Vagina (tissue), 2 donors: ENCODE measurements at regions not wholly inside any gene's neighbourhood (a gene's known extent, or its start where the extent isn't known, plus 50 kb on each side); places are given as distances from the start of the nearest gene placed in this dataset.
"Not testable (repeated sequence)": the region's sequence is repeated elsewhere in the genome, so short reads cannot be mapped to it uniquely, and the experiment has no call there.

ENCODE experiments used
- DNase-seq, 2 donors: peaks; one replicate each; pipeline ENCODE4 v3.0.0-alpha.2; 2017; ENCODE audit errors: extremely low spot score in 2 of 2
- H3K27ac ChIP-seq: fragments of 200-600 bp; sonication (generic); one replicate; pipeline ENCODE4 v1.5.1; 2019
- H3K27me3 ChIP-seq: fragments of 200-600 bp; sonication (generic); one replicate; pipeline ENCODE4 v1.5.1; 2019
- H3K36me3 ChIP-seq, 2 donors: fragments of 200-600 bp; sonication (generic); one replicate each; pipeline ENCODE4 v1.5.1; 2017 to 2019
- H3K4me1 ChIP-seq: fragments of 200-600 bp; sonication (generic); one replicate; pipeline ENCODE4 v1.5.1; 2019
- H3K4me3 ChIP-seq, 2 donors: fragments of 200-600 bp; sonication (generic); 1 replicate in 1 of 2; 2 replicates in 1 of 2; pipeline ENCODE4 v1.5.1; 2016 to 2019
- H3K9me3 ChIP-seq: fragments of 200-600 bp; sonication (generic); one replicate; pipeline ENCODE4 v1.5.1; 2019
- CTCF ChIP-seq, 3 experiments: fragments of 450-650 bp in 2 of 3; fragments of 200-600 bp in 1 of 3; sonication (generic) in 1 of 3; IDR thresholded peaks; one replicate each; pipeline ENCODE4 v1.5.1; 2017 to 2019; ENCODE audit warnings: antibody characterized with exemption in 3 of 3, mild to moderate bottlenecking in 2 of 3, moderate library complexity in 2 of 3
- POLR2A ChIP-seq, 2 donors: fragments of 450-650 bp; IDR thresholded peaks; one replicate each; pipeline ENCODE4 v1.6.1; 2017; ENCODE audit warnings: antibody characterized with exemption in 2 of 2, mild to moderate bottlenecking in 2 of 2, moderate library complexity in 2 of 2
- POLR2AphosphoS5 ChIP-seq, 2 donors: sonication (generic); formaldehyde crosslinking; IDR thresholded peaks; one replicate each; pipeline ENCODE4 v1.9.0; 2017; ENCODE audit warnings: antibody characterized with exemption in 2 of 2, mild to moderate bottlenecking in 2 of 2, low read depth in 1 of 2; ENCODE audit not compliant: insufficient read depth in 1 of 2
- intact Hi-C: fragments of 100-400 bp; cut with DNase I; formaldehyde crosslinking; loops from one replicate; pipeline ENCODE4 v1.15.1; 2023

- Histone ChIP-seq H3K4me3 (no peak overlapping the region), H3K9me3 (no peaks in the 10 kb centered on the region), H3K4me1 (no peaks in the 10 kb centered on the region), H3K27me3 (no peaks in the 10 kb centered on the region), H3K27ac (no peak overlapping the region), H3K36me3 (peaks cover 0 to 6% of the 10 kb centered on the region in 2 donors)
- no peak for DNase-seq
- no peak for TF ChIP-seq POLR2A (IDR thresholded peaks at IDR 0.05)
- intact Hi-C loops, result no loop called here
Measured at GRCh38 chr1:831522-831921, 92.2 kb upstream of the SAMD11 start.

GRCh38 chr1:832136-832535 is 91.6 kb upstream of the SAMD11 start:
- no peaks in the 10 kb centered on the region for H3K4me1 ChIP-seq
- no peaks in the 10 kb centered on the region for H3K27me3 ChIP-seq
- intact Hi-C loops, result no loop called here
- peaks cover 0 to 6% of the 10 kb centered on the region in 2 donors for H3K36me3 ChIP-seq
- H3K9me3 ChIP-seq, result no peaks in the 10 kb centered on the region
- no peak for DNase-seq
- H3K27ac ChIP-seq, result no peak overlapping the region
- no peak overlapping the region for H3K4me3 ChIP-seq
- TF ChIP-seq POLR2A (IDR thresholded peaks at IDR 0.05), result no peak
- TF ChIP-seq CTCF (IDR thresholded peaks at IDR 0.05), result no peak
- TF ChIP-seq POLR2AphosphoS5 (IDR thresholded peaks at IDR 0.05; ENCODE audit: insufficient read depth in 1 of 2, low read depth in 1 of 2), result no peak

GRCh38 chr1:833226-833625 is 90.5 kb upstream of the SAMD11 start:
- H3K4me3 ChIP-seq, H3K27me3 ChIP-seq, H3K9me3 ChIP-seq, intact Hi-C loops, DNase-seq, H3K4me1 ChIP-seq, H3K36me3 ChIP-seq, H3K27ac ChIP-seq: not testable (repeated sequence)

GRCh38 chr1:835509-835908 is 88.2 kb upstream of the SAMD11 start:
- intact Hi-C loops, H3K9me3 ChIP-seq, H3K4me1 ChIP-seq, DNase-seq, H3K36me3 ChIP-seq, H3K27me3 ChIP-seq, H3K4me3 ChIP-seq, H3K27ac ChIP-seq: not testable (repeated sequence)

- H3K9me3 ChIP-seq, H3K36me3 ChIP-seq, H3K4me3 ChIP-seq, H3K27ac ChIP-seq, intact Hi-C loops, DNase-seq, H3K27me3 ChIP-seq, H3K4me1 ChIP-seq: not testable (repeated sequence)
Measured at GRCh38 chr1:837601-838000, 86.1 kb upstream of the SAMD11 start.

GRCh38 chr1:838291-838690 is 85.4 kb upstream of the SAMD11 start:
- DNase-seq, H3K36me3 ChIP-seq, intact Hi-C loops, H3K27ac ChIP-seq, H3K9me3 ChIP-seq, H3K4me1 ChIP-seq, H3K27me3 ChIP-seq, H3K4me3 ChIP-seq: not testable (repeated sequence)

- H3K9me3 ChIP-seq, intact Hi-C loops, H3K4me3 ChIP-seq, H3K27me3 ChIP-seq, H3K4me1 ChIP-seq, H3K27ac ChIP-seq, DNase-seq, H3K36me3 ChIP-seq: not testable (repeated sequence)
Measured at GRCh38 chr1:840592-840991, 83.1 kb upstream of the SAMD11 start.

GRCh38 chr1:841671-842425 is 81.9 kb upstream of the SAMD11 start:
- H3K9me3 ChIP-seq, intact Hi-C loops, DNase-seq: not testable (repeated sequence)

GRCh38 chr1:842799-843198 is 80.9 kb upstream of the SAMD11 start:
- H3K27me3 ChIP-seq, intact Hi-C loops, DNase-seq, H3K4me3 ChIP-seq, H3K9me3 ChIP-seq, H3K27ac ChIP-seq, H3K36me3 ChIP-seq, H3K4me1 ChIP-seq: not testable (repeated sequence)

More at GRCh38 chr1:841671-842425, 81.9 kb upstream of the SAMD11 start:
- not testable (repeated sequence) for H3K27ac ChIP-seq, H3K36me3 ChIP-seq, H3K27me3 ChIP-seq, H3K4me1 ChIP-seq, H3K4me3 ChIP-seq

- DNase-seq, H3K27ac ChIP-seq, H3K4me3 ChIP-seq, H3K4me1 ChIP-seq, intact Hi-C loops, H3K27me3 ChIP-seq, H3K36me3 ChIP-seq, H3K9me3 ChIP-seq: not testable (repeated sequence)
Measured at GRCh38 chr1:843946-844345, 79.8 kb upstream of the SAMD11 start.
